Uterus (tissue), 3 donors: ENCODE measurements at regions not wholly inside any gene's neighbourhood (a gene's known extent, or its start where the extent isn't known, plus 50 kb on each side); places are given as distances from the start of the nearest gene placed in this dataset.

Experiments
- DNase-seq, 2 donors: peaks; one replicate each; pipeline ENCODE4 v3.0.0-alpha.2; 2019 to 2020
- H3K27ac ChIP-seq, 2 donors: fragments of 200-600 bp; sonication (generic); 1 replicate in 1 of 2; 2 replicates in 1 of 2; pipeline ENCODE4 v1.5.1; 2016 to 2018
- H3K27me3 ChIP-seq, 2 donors: fragments of 200-600 bp; sonication (generic); one replicate each; pipeline ENCODE4 v1.5.1; 2018 to 2019; ENCODE audit warnings: control low read depth in 1 of 2
- H3K36me3 ChIP-seq, 2 donors: fragments of 200-600 bp; sonication (generic); one replicate each; pipeline ENCODE4 v1.5.1; 2019; ENCODE audit warnings: control low read depth in 1 of 2
- H3K4me1 ChIP-seq, 2 donors: fragments of 200-600 bp; sonication (generic); one replicate each; pipeline ENCODE4 v1.5.1; 2018 to 2019; ENCODE audit warnings: control low read depth in 1 of 2
- H3K4me3 ChIP-seq, 2 donors: fragments of 200-600 bp; sonication (generic); 1 replicate in 1 of 2; 2 replicates in 1 of 2; pipeline ENCODE4 v1.5.1; 2018 to 2019; ENCODE audit warnings: mild to moderate bottlenecking in 1 of 2
- H3K9me3 ChIP-seq, 2 donors: fragments of 200-600 bp; sonication (generic); one replicate each; pipeline ENCODE4 v1.5.1; 2019; ENCODE audit warnings: control low read depth in 1 of 2
- POLR2A ChIP-seq, 2 donors: fragments of 450-650 bp; IDR thresholded peaks; one replicate each; pipeline ENCODE4 v1.6.1; 2016; ENCODE audit warnings: antibody characterized with exemption in 2 of 2, mild to moderate bottlenecking in 1 of 2, moderate library complexity in 1 of 2
- intact Hi-C: fragments of 100-400 bp; cut with DNase I; formaldehyde crosslinking; loops from one replicate; pipeline ENCODE4 v1.15.1; 2023; ENCODE audit warnings: low total_unique reads
- TF ChIP-seq, protein P1 (sequence below), 4 experiments: fragments of 200-600 bp in 2 of 4; fragments of 450-650 bp in 2 of 4; sonication (generic) in 2 of 4; IDR thresholded peaks; one replicate each; pipeline ENCODE4 v1.5.1; 2016 to 2019; ENCODE audit warnings: antibody characterized with exemption in 4 of 4, mild to moderate bottlenecking in 2 of 4, moderate library complexity in 1 of 4
- donor health status: DM: yes; HTN: yes; CAD: no.

DNA sequence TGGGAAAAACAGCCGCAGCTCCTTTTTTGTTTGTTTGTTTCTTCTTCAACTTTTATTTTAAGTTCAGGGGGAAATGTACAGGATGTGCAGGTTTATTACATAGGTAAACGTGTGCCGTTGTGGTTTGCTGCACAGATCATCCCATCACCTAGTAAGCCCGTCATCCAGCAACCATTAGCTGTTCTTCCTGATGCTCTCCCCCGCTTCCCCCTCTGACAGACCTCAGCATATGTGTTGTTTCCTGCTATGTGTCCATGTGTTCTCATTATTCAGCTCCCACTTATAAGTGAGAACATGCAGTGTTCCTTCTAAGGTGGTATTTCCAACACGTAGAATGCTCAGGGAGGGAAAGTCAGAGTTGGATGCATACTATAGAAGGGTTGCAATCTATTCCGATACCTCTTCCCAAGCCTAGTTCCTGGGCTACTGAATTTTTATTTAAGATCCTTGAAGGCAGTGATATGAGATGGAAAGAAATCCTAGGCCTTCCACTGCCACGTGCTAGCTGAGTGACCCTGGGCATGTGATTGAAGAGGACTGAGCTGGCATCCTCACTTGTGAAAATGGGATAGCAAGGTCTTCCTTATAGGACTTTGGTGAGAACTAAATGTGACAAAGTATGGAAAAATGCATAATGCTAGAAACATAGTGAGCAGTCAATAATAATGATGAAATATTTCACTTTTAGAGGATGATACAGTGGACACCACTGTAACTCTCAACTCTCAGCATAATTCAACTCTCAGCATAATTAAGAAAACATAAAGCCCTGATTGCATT lies 278.5 kb downstream of the REEP3 start:
- intact Hi-C loops: no loop called here
- TF ChIP-seq POLR2A (IDR thresholded peaks at IDR 0.05): no peak
- TF ChIP-seq, protein P1, sequence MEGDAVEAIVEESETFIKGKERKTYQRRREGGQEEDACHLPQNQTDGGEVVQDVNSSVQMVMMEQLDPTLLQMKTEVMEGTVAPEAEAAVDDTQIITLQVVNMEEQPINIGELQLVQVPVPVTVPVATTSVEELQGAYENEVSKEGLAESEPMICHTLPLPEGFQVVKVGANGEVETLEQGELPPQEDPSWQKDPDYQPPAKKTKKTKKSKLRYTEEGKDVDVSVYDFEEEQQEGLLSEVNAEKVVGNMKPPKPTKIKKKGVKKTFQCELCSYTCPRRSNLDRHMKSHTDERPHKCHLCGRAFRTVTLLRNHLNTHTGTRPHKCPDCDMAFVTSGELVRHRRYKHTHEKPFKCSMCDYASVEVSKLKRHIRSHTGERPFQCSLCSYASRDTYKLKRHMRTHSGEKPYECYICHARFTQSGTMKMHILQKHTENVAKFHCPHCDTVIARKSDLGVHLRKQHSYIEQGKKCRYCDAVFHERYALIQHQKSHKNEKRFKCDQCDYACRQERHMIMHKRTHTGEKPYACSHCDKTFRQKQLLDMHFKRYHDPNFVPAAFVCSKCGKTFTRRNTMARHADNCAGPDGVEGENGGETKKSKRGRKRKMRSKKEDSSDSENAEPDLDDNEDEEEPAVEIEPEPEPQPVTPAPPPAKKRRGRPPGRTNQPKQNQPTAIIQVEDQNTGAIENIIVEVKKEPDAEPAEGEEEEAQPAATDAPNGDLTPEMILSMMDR (IDR thresholded peaks at IDR 0.05): no peak
- H3K4me3 ChIP-seq: no peak overlapping the region
- no peaks in the 10 kb centered on the region for H3K27me3 ChIP-seq
- H3K36me3 ChIP-seq: no peaks in the 10 kb centered on the region
- H3K27ac ChIP-seq: peak overlapping the region in 1 of 2 donors; percentile 35
- H3K4me1 ChIP-seq: no peaks in the 10 kb centered on the region
- H3K9me3 ChIP-seq: no peaks in the 10 kb centered on the region
- DNase-seq: no peak

GRCh38 chr10:63801166-63801565 lies 280.0 kb downstream of the REEP3 start:
- Histone ChIP-seq H3K27ac (no peak overlapping the region), H3K9me3 (no peaks in the 10 kb centered on the region), H3K27me3 (no peaks in the 10 kb centered on the region), H3K4me1 (no peaks in the 10 kb centered on the region), H3K4me3 (no peak overlapping the region), H3K36me3 (no peaks in the 10 kb centered on the region)
- TF ChIP-seq, protein P1 (IDR thresholded peaks at IDR 0.05): no peak
- TF ChIP-seq POLR2A (IDR thresholded peaks at IDR 0.05): no peak
- DNase-seq: no peak
- intact Hi-C loops: no loop called here

DNA sequence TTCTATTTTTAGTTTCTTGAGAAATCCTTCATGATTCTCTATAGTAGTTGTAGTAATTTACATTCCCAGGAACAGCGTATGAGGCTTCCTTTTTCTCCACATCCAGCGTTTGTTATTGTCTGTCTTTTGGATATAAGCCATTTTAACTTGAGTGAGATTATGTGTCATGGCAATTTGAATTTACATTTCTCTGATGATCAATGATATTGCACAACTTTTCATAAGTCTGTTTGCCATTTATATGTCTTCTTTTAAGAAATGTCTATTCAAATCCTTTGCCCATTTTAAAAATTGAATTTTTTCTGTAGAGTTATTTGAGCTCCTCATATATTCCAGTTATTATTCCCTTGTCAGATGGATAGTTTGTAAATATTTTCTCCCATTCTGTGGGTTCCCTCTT lies 285.1 kb downstream of the REEP3 start:
- no peaks in the 10 kb centered on the region for H3K27me3 ChIP-seq
- TF ChIP-seq, protein P1 (IDR thresholded peaks at IDR 0.05): no peak
- no peak for TF ChIP-seq POLR2A (IDR thresholded peaks at IDR 0.05)
- no peak for DNase-seq
- H3K36me3 ChIP-seq: no peaks in the 10 kb centered on the region
- intact Hi-C loops: no loop called here
- no peak overlapping the region for H3K4me3 ChIP-seq
- no peak overlapping the region for H3K27ac ChIP-seq
- no peaks in the 10 kb centered on the region for H3K9me3 ChIP-seq
- H3K4me1 ChIP-seq: no peaks in the 10 kb centered on the region

DNA sequence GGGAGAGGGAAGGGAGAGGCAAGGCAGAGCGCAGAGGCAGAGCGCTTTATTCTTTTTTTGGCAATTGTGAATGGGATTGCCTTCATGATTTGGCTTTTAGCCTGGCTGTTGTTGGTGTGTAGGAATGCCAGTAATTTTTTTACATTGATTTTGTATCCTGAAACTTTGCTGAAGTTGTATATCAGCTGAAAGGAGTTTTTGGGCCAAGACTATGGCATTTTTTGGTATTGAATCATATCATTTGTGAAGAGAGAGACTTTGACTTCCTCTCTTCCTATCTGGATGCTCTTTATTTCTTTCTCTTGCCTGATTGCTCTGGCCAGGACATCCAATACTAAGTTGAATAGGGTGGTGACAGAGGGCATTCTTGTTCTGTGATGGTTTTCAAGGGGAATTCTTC lies 291.3 kb downstream of the REEP3 start:
- Histone ChIP-seq H3K4me1 (no peaks in the 10 kb centered on the region), H3K9me3 (no peaks in the 10 kb centered on the region), H3K36me3 (no peaks in the 10 kb centered on the region), H3K27me3 (no peaks in the 10 kb centered on the region), H3K4me3 (no peak overlapping the region), H3K27ac (no peak overlapping the region)
- intact Hi-C loops: no loop called here
- TF ChIP-seq POLR2A (IDR thresholded peaks at IDR 0.05): no peak
- no peak for DNase-seq

GRCh38 chr10:63819753-63820329 lies 298.6 kb downstream of the REEP3 start:
- intact Hi-C loops: no loop called here
- TF ChIP-seq POLR2A (IDR thresholded peaks at IDR 0.05): no peak
- TF ChIP-seq, protein P1 (IDR thresholded peaks at IDR 0.05): peak; percentile 56 to 64 (median 60)
- Histone ChIP-seq H3K4me3 (no peak overlapping the region), H3K36me3 (no peaks in the 10 kb centered on the region), H3K27ac (no peak overlapping the region), H3K4me1 (no peaks in the 10 kb centered on the region), H3K27me3 (no peaks in the 10 kb centered on the region), H3K9me3 (no peaks in the 10 kb centered on the region)
- DNase-seq: peak; percentile 59 to 66
